ENCODE measurements at regions not wholly inside any gene's neighbourhood (a gene's known extent, or its start where the extent isn't known, plus 50 kb on each side); places are given as distances from the start of the nearest gene placed in this dataset.

DNA sequence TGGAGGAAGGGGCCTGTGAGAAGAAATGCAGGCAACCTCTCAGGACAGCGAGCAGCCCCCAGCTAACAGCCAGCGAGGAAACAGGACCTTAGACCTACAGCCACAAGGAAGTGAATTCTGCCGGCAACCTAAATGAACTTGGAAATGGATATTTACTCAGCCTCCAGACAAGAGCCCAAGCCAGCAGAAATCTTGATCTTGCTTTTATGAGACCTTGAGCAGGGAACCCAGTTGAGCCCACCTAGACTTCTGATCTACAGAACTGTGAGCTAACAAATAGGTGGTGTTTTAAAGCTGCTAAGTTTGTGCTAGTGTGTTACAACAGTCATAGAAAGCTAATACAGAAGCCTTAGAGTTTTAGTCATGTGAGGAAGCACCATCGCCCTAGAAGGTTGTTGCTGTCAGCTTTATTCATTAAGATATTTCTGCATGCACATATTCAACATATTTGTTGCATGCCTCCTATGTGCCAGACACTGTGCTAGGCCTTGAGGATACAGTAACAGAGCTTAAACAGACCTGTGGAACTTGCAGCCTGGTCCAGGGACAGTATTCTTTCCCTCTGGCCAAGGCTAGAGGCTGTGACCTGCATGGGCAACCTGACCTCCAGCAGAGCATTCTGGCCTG is 50.3 kb downstream of the NALF2 start:
- no peak for DNase-seq (ENCODE audit: low read depth)
- H3K4me3 ChIP-seq (replicated peaks; ENCODE audit: low read depth, low read length), result no peak overlapping the region
- TF ChIP-seq, protein P1, sequence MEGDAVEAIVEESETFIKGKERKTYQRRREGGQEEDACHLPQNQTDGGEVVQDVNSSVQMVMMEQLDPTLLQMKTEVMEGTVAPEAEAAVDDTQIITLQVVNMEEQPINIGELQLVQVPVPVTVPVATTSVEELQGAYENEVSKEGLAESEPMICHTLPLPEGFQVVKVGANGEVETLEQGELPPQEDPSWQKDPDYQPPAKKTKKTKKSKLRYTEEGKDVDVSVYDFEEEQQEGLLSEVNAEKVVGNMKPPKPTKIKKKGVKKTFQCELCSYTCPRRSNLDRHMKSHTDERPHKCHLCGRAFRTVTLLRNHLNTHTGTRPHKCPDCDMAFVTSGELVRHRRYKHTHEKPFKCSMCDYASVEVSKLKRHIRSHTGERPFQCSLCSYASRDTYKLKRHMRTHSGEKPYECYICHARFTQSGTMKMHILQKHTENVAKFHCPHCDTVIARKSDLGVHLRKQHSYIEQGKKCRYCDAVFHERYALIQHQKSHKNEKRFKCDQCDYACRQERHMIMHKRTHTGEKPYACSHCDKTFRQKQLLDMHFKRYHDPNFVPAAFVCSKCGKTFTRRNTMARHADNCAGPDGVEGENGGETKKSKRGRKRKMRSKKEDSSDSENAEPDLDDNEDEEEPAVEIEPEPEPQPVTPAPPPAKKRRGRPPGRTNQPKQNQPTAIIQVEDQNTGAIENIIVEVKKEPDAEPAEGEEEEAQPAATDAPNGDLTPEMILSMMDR (IDR thresholded peaks at IDR 0.05; ENCODE audit: low read length, missing control alignments), result no peak

DNA sequence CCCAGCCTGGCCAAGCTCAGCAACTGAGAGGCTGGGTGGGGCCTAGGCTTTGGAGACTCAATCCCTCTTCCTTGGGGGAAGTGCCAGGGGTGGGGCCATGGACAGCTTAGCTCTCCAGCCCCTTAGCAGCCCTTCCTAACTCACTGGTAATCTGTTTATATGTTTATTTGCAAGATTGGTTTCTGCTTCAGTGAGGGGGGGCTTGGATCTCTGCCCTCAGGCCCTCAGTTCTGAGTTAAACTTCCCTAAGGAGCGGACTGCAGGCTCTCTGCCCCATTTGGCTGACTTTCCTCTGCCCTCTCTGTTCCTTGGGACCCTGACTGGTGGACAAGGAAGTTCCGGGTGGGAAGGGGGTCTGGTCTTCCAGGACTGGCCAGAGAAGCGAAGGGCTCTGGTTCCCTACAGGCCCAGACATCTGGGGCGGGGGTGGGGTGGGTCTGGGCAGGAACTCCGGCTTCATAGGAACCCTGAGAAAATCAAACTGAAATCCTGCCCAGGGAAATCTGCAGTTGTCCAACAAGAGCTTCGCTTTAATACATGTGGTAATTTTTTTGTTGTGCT is 51.4 kb downstream of the NALF2 start:
- TF ChIP-seq, protein P1 (IDR thresholded peaks at IDR 0.05; ENCODE audit: low read length, missing control alignments), result no peak
- no peak overlapping the region for H3K4me3 ChIP-seq (replicated peaks; ENCODE audit: low read depth, low read length)
- peak; percentile 26 for DNase-seq (ENCODE audit: low read depth)

DNA sequence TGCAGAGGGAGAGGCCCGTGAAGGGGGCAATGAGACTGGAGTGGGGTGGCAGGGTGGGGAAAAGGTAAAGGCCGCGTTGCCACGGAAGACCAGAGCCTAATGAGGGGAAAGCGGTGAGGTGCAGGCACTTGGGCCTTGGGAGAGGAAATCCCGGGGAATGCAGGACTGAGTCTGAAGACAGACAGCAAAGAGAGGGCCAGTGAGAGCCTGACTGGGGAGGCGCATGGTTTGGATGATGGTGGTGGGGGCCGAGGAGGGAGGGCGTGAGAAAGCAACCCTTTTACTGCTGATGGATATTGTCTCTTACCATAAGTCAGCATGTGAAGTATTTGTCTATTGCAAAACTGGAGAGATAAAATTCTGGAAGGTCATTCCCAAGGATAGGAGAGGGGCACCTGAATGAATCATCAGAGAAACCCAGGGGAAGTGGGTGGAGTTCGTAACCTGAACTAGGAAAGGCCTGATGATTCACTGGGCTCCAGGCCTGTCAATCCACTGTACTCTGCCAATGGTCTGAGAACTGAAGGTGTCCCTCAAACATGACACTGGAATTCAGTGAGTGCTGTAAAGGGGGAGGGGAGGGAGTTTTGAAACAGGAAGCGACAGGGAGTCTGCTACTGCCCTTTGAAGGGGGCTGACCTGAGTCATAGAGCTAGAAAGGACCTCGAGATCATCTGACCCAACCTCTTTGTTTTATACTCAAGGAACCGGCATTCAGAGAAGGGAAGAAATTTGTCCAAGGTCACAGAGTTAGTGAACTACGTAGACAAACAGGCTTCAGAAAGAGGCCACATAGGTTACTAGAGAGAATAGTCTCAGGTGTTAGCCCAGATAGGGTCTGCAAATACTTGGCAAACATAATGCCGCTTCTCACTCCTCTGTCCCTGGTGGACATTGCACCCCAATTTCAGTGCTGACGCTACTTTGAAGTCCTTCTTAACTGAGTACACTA is 52.2 kb downstream of the NALF2 start:
- peak; percentile 95 for DNase-seq (ENCODE audit: low read depth)
- H3K4me3 ChIP-seq (replicated peaks; ENCODE audit: low read depth, low read length), result no peak overlapping the region

DNA sequence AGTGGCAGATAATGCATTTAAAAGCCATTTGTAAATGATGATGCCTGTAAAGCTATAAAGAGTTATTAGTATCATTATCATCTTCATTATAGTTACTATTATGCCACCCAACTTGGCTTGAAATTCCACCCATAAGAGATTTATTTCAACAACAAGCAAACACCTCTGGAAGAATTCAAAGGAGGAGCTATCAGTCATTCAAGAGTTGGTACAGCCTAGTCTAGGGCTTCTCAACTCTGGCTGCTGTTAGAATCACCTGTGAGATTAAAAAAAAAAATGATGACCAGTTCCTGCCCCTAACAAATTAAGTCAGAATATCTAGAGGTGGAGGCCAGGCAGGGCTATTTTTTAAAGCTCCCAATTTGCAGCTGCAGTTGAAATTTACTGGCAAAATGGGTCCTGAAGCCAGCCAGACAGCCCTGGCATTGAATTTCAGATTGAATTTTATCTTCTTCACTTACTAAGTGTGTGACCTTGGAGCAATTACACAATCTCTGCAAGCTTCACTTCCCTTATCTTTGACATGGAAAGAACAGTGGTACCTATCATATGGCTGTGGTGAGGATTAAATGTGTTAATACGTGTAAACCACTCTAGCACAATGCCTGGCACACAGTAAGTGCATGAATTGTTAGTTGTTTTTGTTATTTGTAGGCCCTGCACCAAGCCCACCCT is 52.9 kb upstream of the EDA start:
- H3K4me3 ChIP-seq (replicated peaks; ENCODE audit: low read depth, low read length), result no peak overlapping the region
- no peak for DNase-seq (ENCODE audit: low read depth)
- TF ChIP-seq, protein P1 (IDR thresholded peaks at IDR 0.05; ENCODE audit: low read length, missing control alignments), result no peak

More for the DNA sequence above, 52.2 kb downstream of the NALF2 start:
- TF ChIP-seq, protein P1 (IDR thresholded peaks at IDR 0.05; ENCODE audit: low read length, missing control alignments), result no peak

DNA sequence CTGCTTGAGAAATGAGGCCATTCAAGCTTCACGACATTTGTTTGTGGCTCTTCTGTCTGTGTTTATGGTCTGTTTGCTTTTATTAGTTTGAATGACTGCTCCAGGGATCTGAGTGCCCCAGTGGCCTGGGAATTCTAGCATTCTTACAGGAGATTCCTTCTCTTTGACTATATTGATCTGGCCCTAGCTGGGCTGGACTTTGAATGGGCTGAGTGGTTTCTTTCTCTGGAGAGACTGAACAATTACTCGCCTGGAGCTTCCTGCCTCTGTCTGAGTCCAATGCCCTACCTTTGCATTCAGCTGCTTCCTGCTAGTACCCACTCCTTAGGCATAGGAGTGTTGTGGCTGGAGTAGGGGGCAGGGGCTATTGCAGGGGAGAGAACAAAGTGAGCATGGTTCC is 51.2 kb upstream of the EDA start:
- no peak overlapping the region for H3K4me3 ChIP-seq (replicated peaks; ENCODE audit: low read depth, low read length)
- DNase-seq (ENCODE audit: low read depth), result no peak
- TF ChIP-seq, protein P1 (IDR thresholded peaks at IDR 0.05; ENCODE audit: low read length, missing control alignments), result no peak

DNA sequence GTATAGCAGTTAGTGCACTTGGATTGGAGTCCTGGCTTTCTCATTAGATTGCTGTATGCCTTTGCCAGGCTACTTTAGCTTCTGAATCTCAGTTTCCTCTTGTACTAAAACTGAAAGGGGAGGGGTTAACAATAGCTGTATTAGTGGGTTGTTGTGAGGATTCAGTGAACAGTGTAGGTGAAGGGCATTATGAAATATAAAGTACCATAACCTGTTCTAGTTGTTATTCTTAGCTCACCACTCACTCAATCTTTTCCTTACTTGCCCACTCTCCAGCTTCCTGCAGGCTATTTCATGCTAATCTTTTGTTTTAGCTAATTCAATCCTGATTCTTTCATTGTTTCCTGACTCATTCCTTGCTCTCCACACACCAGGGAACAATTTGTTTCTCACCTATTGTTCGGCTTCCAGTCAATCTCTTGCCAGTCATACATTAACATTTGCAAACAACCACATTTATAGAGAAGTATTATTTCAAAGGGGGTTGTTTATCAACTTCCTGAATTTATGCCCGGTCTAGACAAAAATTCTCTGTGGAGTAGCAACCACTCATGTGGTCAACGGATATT is 50.6 kb upstream of the EDA start:
- TF ChIP-seq, protein P1 (IDR thresholded peaks at IDR 0.05; ENCODE audit: low read length, missing control alignments), result no peak
- no peak overlapping the region for H3K4me3 ChIP-seq (replicated peaks; ENCODE audit: low read depth, low read length)
- DNase-seq (ENCODE audit: low read depth), result peak; percentile 8
